ENCODE measurements at regions not wholly inside any gene's neighbourhood (a gene's known extent, or its start where the extent isn't known, plus 50 kb on each side); places are given as distances from the start of the nearest gene placed in this dataset.

- no peak for TF ChIP-seq ZNF274 (IDR thresholded peaks at IDR 0.05; ENCODE audit: insufficient read depth, insufficient read length)
Observed at GRCh38 chr7:18228686-18229085, 201.0 kb upstream of the PRPS1L1 start (continued).

GRCh38 chr7:18230271-18230670 is 202.6 kb upstream of the PRPS1L1 start:
- ATAC-seq (no peak), DNase-seq (ENCODE audit: low read depth, low spot score) (no peak), FAIRE-seq (no peak)
- Histone ChIP-seq H3K9me3 (replicated peaks; ENCODE audit: control insufficient read depth, insufficient read depth, low read length) (no peaks in the 10 kb centered on the region), H2AFZ (ENCODE audit: control insufficient read depth, low read depth, low read length) (no peak overlapping the region), H3K4me1 (ENCODE audit: control insufficient read depth, insufficient read depth, low read length) (no peaks in the 10 kb centered on the region), H4K20me1 (ENCODE audit: control insufficient read depth, insufficient read depth) (no peaks in the 10 kb centered on the region), H3K27ac (ENCODE audit: control insufficient read depth, insufficient read depth) (no peak overlapping the region), H3K9ac (ENCODE audit: control insufficient read depth, insufficient read depth, low read length) (no peak overlapping the region), H3K79me2 (ENCODE audit: control insufficient read depth, insufficient read depth, low read length) (no peaks in the 10 kb centered on the region), H3K36me3 (ENCODE audit: control insufficient read depth in 2 of 2, insufficient read depth in 2 of 2, low read length in 1 of 2) (no peaks in the 10 kb centered on the region), H3K4me2 (ENCODE audit: control insufficient read depth, insufficient read depth) (no peak overlapping the region), H3K27me3 (replicated peaks in 1 of 2; ENCODE audit: control insufficient read depth in 2 of 2, insufficient read depth in 2 of 2, low read length in 1 of 2) (no peaks in the 10 kb centered on the region), H3K4me3 (no peak overlapping the region)
- BruUV-seq (replicated peaks) = no TSS peak
- POLR2A ChIA-PET = no interaction called here
- SMC1A ChIA-PET (ENCODE audit: uncharacterized antibody, unreplicated experiment) = interaction anchor here (1.1 kb wide), 1 partner anchor 11 kb away, joined by 3 read pairs; no protein-coding TSS in a partner anchor
- RAD21 ChIA-PET (ENCODE audit: unreplicated experiment) = no interaction called here
- no peak for TF ChIP-seq LARP7 (IDR thresholded peaks at IDR 0.05)
- TF ChIP-seq ZZZ3 (IDR thresholded peaks at IDR 0.05; ENCODE audit: control insufficient read depth, insufficient read length, low read depth) = no peak
- TF ChIP-seq POLR2AphosphoS5 (IDR thresholded peaks at IDR 0.05; ENCODE audit: low read length) = no peak
- no peak for TF ChIP-seq NFYB (IDR thresholded peaks at IDR 0.05; ENCODE audit: insufficient read depth, low read depth, low read length)
- no peak for TF ChIP-seq KDM1A (IDR thresholded peaks at IDR 0.05; ENCODE audit: borderline replicate concordance)
- TF ChIP-seq BMI1 (IDR thresholded peaks at IDR 0.05; ENCODE audit: borderline replicate concordance) = no peak
- no peak for TF ChIP-seq POU2F2 (IDR thresholded peaks at IDR 0.05; ENCODE audit: borderline replicate concordance, low read depth, low read length)
- TF ChIP-seq RFX5 (IDR thresholded peaks at IDR 0.05; ENCODE audit: low read depth, low read length) = no peak
- TF ChIP-seq ASH2L (IDR thresholded peaks at IDR 0.05; ENCODE audit: borderline replicate concordance, low read depth) = no peak
- no peak for TF ChIP-seq BCL3 (IDR thresholded peaks at IDR 0.05; ENCODE audit: borderline replicate concordance, insufficient read depth, low read depth, low read length, poor library complexity, severe bottlenecking)
- TF ChIP-seq NFXL1 (IDR thresholded peaks at IDR 0.05; ENCODE audit: borderline replicate concordance) = no peak
- TF ChIP-seq ATF7 (IDR thresholded peaks at IDR 0.05; ENCODE audit: low read depth) = no peak
- no peak for TF ChIP-seq ZNF592 (IDR thresholded peaks at IDR 0.05)
- TF ChIP-seq ZNF384 (IDR thresholded peaks at IDR 0.05; ENCODE audit: borderline replicate concordance, low read depth, low read length) = no peak
- TF ChIP-seq NFYA (IDR thresholded peaks at IDR 0.05; ENCODE audit: borderline replicate concordance, low read depth, low read length) = no peak
- no peak for TF ChIP-seq USF2 (IDR thresholded peaks at IDR 0.05; ENCODE audit: borderline replicate concordance, low read depth, low read length)
- in situ Hi-C loops (cut with MboI) (no loop called here), intact Hi-C loops (cut with micrococcal nuclease; ENCODE audit: unreplicated experiment) (no loop called here)
- WGBS (ENCODE audit: insufficient coverage, insufficient replicate concordance, low lambda C conversion rate, missing lambda C conversion rate) = 43% methylated on average over 8 of the region's 8 CpGs
- CTCF ChIA-PET = no interaction called here
